ENCODE measurements at regions not wholly inside any gene's neighbourhood (a gene's known extent, or its start where the extent isn't known, plus 50 kb on each side); places are given as distances from the start of the nearest gene placed in this dataset.

- 81 to 87% methylated on average over 4 of the region's 4 CpGs for WGBS, 2 donors
- H3K36me3 ChIP-seq = no peaks in the 10 kb centered on the region
- H3K4me1 ChIP-seq = no peaks in the 10 kb centered on the region
- H3K4me3 ChIP-seq = no peak overlapping the region
- TF ChIP-seq EP300 (IDR thresholded peaks at IDR 0.05) = no peak
- no peak for TF ChIP-seq CTCF (IDR thresholded peaks at IDR 0.05)
- no peak for TF ChIP-seq POLR2A (IDR thresholded peaks at IDR 0.05)
- TF ChIP-seq POLR2AphosphoS5 (IDR thresholded peaks at IDR 0.05) = no peak
- DNase-seq = no peak
- intact Hi-C loops (cut with DNase I) = no loop called here
- no peak overlapping the region for H3K27ac ChIP-seq
- H3K9me3 ChIP-seq = no peaks in the 10 kb centered on the region
- H3K27me3 ChIP-seq = no peaks in the 10 kb centered on the region
These were observed 792.0 kb downstream of the PCDH18 start for GRCh38 chr4:136740326-136740725.

GRCh38 chr4:136737066-136737465 lies 795.2 kb downstream of the PCDH18 start:
- DNase-seq = no peak
- Histone ChIP-seq H3K4me3 (no peak overlapping the region), H3K36me3 (no peaks in the 10 kb centered on the region), H3K27me3 (no peaks in the 10 kb centered on the region), H3K9me3 (no peaks in the 10 kb centered on the region), H3K27ac (no peak overlapping the region), H3K4me1 (no peaks in the 10 kb centered on the region)
- intact Hi-C loops (cut with DNase I) = no loop called here
- TF ChIP-seq POLR2AphosphoS5 (IDR thresholded peaks at IDR 0.05) = no peak

GRCh38 chr4:136731025-136731424 lies 801.3 kb downstream of the PCDH18 start:
- no peaks in the 10 kb centered on the region for H3K4me1 ChIP-seq
- no peak for TF ChIP-seq CTCF (IDR thresholded peaks at IDR 0.05)
- no peaks in the 10 kb centered on the region for H3K9me3 ChIP-seq
- no peak for DNase-seq
- H3K27me3 ChIP-seq = no peaks in the 10 kb centered on the region
- H3K27ac ChIP-seq = no peak overlapping the region
- H3K4me3 ChIP-seq = no peak overlapping the region
- intact Hi-C loops (cut with DNase I) = no loop called here
- H3K36me3 ChIP-seq = no peaks in the 10 kb centered on the region

- 69 to 83% methylated on average over 4 of the region's 4 CpGs for WGBS, 2 donors
- Histone ChIP-seq H3K36me3 (no peaks in the 10 kb centered on the region), H3K27ac (no peak overlapping the region), H3K4me1 (no peaks in the 10 kb centered on the region), H3K27me3 (no peaks in the 10 kb centered on the region), H3K9me3 (no peaks in the 10 kb centered on the region), H3K4me3 (no peak overlapping the region)
- TF ChIP-seq POLR2AphosphoS5 (IDR thresholded peaks at IDR 0.05) (no peak), POLR2A (IDR thresholded peaks at IDR 0.05) (no peak), CTCF (IDR thresholded peaks at IDR 0.05) (no peak), EP300 (IDR thresholded peaks at IDR 0.05) (no peak)
- no peak for DNase-seq
- intact Hi-C loops (cut with DNase I) = no loop called here
These were observed 806.8 kb downstream of the PCDH18 start for GRCh38 chr4:136725286-136726081.

GRCh38 chr4:136713140-136713539 lies 819.2 kb downstream of the PCDH18 start:
- 22 to 71% methylated on average over 1 of the region's 1 CpG for WGBS, 2 donors
- no peaks in the 10 kb centered on the region for H3K36me3 ChIP-seq
- no peak for TF ChIP-seq CTCF (IDR thresholded peaks at IDR 0.05)
- no peak for TF ChIP-seq POLR2AphosphoS5 (IDR thresholded peaks at IDR 0.05)
- no peak for TF ChIP-seq EP300 (IDR thresholded peaks at IDR 0.05)
- no peak for TF ChIP-seq POLR2A (IDR thresholded peaks at IDR 0.05)
- no peaks in the 10 kb centered on the region for H3K27me3 ChIP-seq
- no peaks in the 10 kb centered on the region for H3K9me3 ChIP-seq
- H3K4me1 ChIP-seq = peaks cover 0 to 23% (median 6%) of the 10 kb centered on the region in 4 donors
- no peak overlapping the region for H3K27ac ChIP-seq
- no peak for DNase-seq
- no peak overlapping the region for H3K4me3 ChIP-seq
- intact Hi-C loops (cut with DNase I) = no loop called here
